ENCODE measurements at regions not wholly inside any gene's neighbourhood (a gene's known extent, or its start where the extent isn't known, plus 50 kb on each side); places are given as distances from the start of the nearest gene placed in this dataset.

GRCh38 chr6:128667339-128667858 is 147.0 kb upstream of the PTPRK start:
- no peaks in the 10 kb centered on the region for H3K36me3 Mint-ChIP-seq (ENCODE audit: insufficient read depth, unreplicated experiment)
- ChIA-PET POLR2A (no interaction called here), CTCF (interaction anchor here (0.8 to 1.0 kb wide), 2 partner anchors 10 to 123 kb away, joined by 3 read pairs; no protein-coding TSS in a partner anchor)
- BruUV-seq (replicated peaks): no TSS peak
- intact Hi-C loops (cut with micrococcal nuclease): no loop called here
- H3K4me1 Mint-ChIP-seq (ENCODE audit: insufficient read depth, unreplicated experiment): no peaks in the 10 kb centered on the region
- H3K27ac Mint-ChIP-seq (ENCODE audit: low read depth, unreplicated experiment): no peak overlapping the region
- TF ChIP-seq CTCF (IDR thresholded peaks at IDR 0.05; ENCODE audit: unreplicated experiment): no peak
- no peaks in the 10 kb centered on the region for H3K9me3 Mint-ChIP-seq (ENCODE audit: unreplicated experiment)
- no peak for DNase-seq (ENCODE audit: unreplicated experiment)
- H3K27me3 Mint-ChIP-seq (ENCODE audit: insufficient read depth, unreplicated experiment): no peaks in the 10 kb centered on the region
- H3K4me3 Mint-ChIP-seq (ENCODE audit: unreplicated experiment): no peak overlapping the region

DNA sequence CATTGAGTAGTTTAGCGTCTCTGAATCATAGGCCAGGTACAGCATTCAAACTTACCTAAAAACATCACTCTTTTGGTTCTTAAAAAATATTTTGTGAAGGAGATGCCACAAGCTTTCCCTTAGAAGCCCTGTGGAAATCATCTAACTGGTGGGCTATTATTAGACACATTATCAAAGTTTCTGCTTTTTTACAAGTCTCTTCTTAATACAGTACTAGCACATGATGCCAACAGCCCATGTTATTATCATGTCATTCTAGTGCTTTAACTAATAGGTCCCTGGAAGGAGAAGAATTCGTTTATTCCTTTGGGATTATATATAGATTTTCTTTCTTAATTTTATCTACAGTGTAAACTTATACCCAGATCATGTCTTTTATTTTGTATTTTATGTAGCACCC is 146.0 kb upstream of the PTPRK start:
- no peaks in the 10 kb centered on the region for H3K36me3 Mint-ChIP-seq (ENCODE audit: insufficient read depth, unreplicated experiment)
- CTCF ChIA-PET: interaction anchor here (1.0 kb wide), 1 partner anchor 23 kb away, joined by 3 read pairs; no protein-coding TSS in a partner anchor
- no peaks in the 10 kb centered on the region for H3K9me3 Mint-ChIP-seq (ENCODE audit: unreplicated experiment)
- intact Hi-C loops (cut with micrococcal nuclease): no loop called here
- no peaks in the 10 kb centered on the region for H3K4me1 Mint-ChIP-seq (ENCODE audit: insufficient read depth, unreplicated experiment)
- TF ChIP-seq CTCF (IDR thresholded peaks at IDR 0.05; ENCODE audit: unreplicated experiment): no peak
- POLR2A ChIA-PET: no interaction called here
- H3K27ac Mint-ChIP-seq (ENCODE audit: low read depth, unreplicated experiment): no peak overlapping the region
- no TSS peak for BruUV-seq (replicated peaks)
- no peak for DNase-seq (ENCODE audit: unreplicated experiment)
- no peak overlapping the region for H3K4me3 Mint-ChIP-seq (ENCODE audit: unreplicated experiment)
- no peaks in the 10 kb centered on the region for H3K27me3 Mint-ChIP-seq (ENCODE audit: insufficient read depth, unreplicated experiment)

DNA sequence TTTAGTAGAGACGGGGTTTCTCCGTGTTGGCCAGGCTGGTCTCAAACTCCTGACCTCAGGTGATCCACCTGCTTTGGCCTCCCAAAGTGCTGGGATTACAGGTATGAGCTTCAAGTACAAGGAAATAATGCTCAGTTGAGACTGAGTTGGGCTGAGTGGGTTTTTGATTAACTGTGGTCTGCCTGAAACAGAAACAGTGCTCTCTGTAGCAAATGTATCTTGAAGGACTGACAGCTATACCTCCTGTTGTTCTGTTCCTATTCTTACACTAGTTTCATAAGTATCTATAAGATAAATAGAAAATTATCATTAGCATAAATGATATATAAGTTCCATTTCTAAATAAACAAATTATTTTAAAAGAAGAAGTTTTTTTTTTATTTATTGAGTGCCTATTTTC is 142.8 kb upstream of the PTPRK start:
- TF ChIP-seq CTCF (IDR thresholded peaks at IDR 0.05; ENCODE audit: unreplicated experiment): no peak
- POLR2A ChIA-PET: no interaction called here
- H3K36me3 Mint-ChIP-seq (ENCODE audit: insufficient read depth, unreplicated experiment): no peaks in the 10 kb centered on the region
- H3K4me3 Mint-ChIP-seq (ENCODE audit: unreplicated experiment): no peak overlapping the region
- no peak overlapping the region for H3K27ac Mint-ChIP-seq (ENCODE audit: low read depth, unreplicated experiment)
- intact Hi-C loops (cut with micrococcal nuclease): no loop called here
- no peak for DNase-seq (ENCODE audit: unreplicated experiment)
- no peaks in the 10 kb centered on the region for H3K9me3 Mint-ChIP-seq (ENCODE audit: unreplicated experiment)
- CTCF ChIA-PET: no interaction called here
- no TSS peak for BruUV-seq (replicated peaks)
- H3K4me1 Mint-ChIP-seq (ENCODE audit: insufficient read depth, unreplicated experiment): peaks cover 11% of the 10 kb centered on the region
- no peaks in the 10 kb centered on the region for H3K27me3 Mint-ChIP-seq (ENCODE audit: insufficient read depth, unreplicated experiment)

- TF ChIP-seq CTCF (IDR thresholded peaks at IDR 0.05; ENCODE audit: unreplicated experiment): no peak
- Mint-ChIP-seq H3K9me3 (ENCODE audit: unreplicated experiment) (no peaks in the 10 kb centered on the region), H3K4me3 (ENCODE audit: unreplicated experiment) (no peak overlapping the region), H3K27me3 (ENCODE audit: insufficient read depth, unreplicated experiment) (no peaks in the 10 kb centered on the region), H3K4me1 (ENCODE audit: insufficient read depth, unreplicated experiment) (peaks cover 30% of the 10 kb centered on the region), H3K36me3 (ENCODE audit: insufficient read depth, unreplicated experiment) (peaks cover 7% of the 10 kb centered on the region), H3K27ac (ENCODE audit: low read depth, unreplicated experiment) (no peak overlapping the region)
- POLR2A ChIA-PET: interaction anchor here (1.0 kb wide), 1 partner anchor 140 kb away, joined by 4 read pairs; no protein-coding TSS in a partner anchor
- CTCF ChIA-PET: no interaction called here
- DNase-seq (ENCODE audit: unreplicated experiment): no peak
- BruUV-seq (replicated peaks): no TSS peak
- intact Hi-C loops (cut with micrococcal nuclease): no loop called here
Observed at GRCh38 chr6:128659878-128660622, 139.7 kb upstream of the PTPRK start.

Measured in MCF 10A (cell line).